ENCODE measurements at regions not wholly inside any gene's neighbourhood (a gene's known extent, or its start where the extent isn't known, plus 50 kb on each side); places are given as distances from the start of the nearest gene placed in this dataset.

DNA sequence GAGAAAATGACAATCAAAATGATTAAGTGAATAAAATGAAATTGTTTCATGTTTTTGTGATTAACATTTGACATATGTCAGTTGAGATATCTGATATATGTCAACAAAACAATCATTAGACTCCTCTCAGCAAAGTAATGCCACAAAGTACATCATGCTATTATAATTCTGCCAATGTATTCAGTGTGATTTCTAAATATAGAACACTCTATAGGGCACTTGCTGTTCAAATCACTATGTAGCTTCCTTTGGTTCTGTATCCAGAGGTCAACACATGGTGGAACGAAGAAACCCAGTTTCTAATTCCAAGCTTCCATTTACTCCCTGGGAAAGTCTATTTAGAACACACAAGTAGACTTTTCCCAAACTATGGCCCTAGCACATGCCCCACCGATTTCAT, 227.5 kb upstream of the FAM83B start:
- H2BK120ac ChIP-seq (ENCODE audit: low read depth, low read length, poor library complexity, severe bottlenecking): no peak overlapping the region
- H3K4me1 Mint-ChIP-seq: peaks cover 5 to 8% of the 10 kb centered on the region in 2 experiments
- H2AFZ ChIP-seq (ENCODE audit: low read length): no peak overlapping the region
- H3K79me2 ChIP-seq (ENCODE audit: insufficient read depth, low read length): no peaks in the 10 kb centered on the region
- H3K4me1 ChIP-seq (ENCODE audit: insufficient read depth, low read length): peaks cover 2% of the 10 kb centered on the region; the same call in 1 of the 2 replicates
- DNase-seq: no peak
- no peak overlapping the region for H3K4me3 Mint-ChIP-seq
- no peaks in the 10 kb centered on the region for H3K36me3 Mint-ChIP-seq (ENCODE audit: insufficient read depth in 1 of 3, low read depth in 3 of 3)
- H3K79me1 ChIP-seq (ENCODE audit: insufficient read depth, low read depth, low read length, poor library complexity, severe bottlenecking): no peaks in the 10 kb centered on the region
- H3K4ac ChIP-seq (ENCODE audit: low read depth, low read length): no peak overlapping the region
- WGBS (ENCODE audit: extremely low coverage, insufficient read length, low lambda C conversion rate): no CpG with 5 or more reads among the region's 2 CpGs
- no peak overlapping the region for H4K8ac ChIP-seq (replicated peaks; ENCODE audit: insufficient read length, low read depth, low read length)
- no peak overlapping the region for H3K9ac ChIP-seq (ENCODE audit: extremely low read depth, insufficient read length, low read length)
- no peaks in the 10 kb centered on the region for H3K9me3 ChIP-seq (ENCODE audit: control insufficient read depth, low read depth, low read length)
- H2BK20ac ChIP-seq (ENCODE audit: low read depth, low read length, poor library complexity, severe bottlenecking): no peak overlapping the region
- no peaks in the 10 kb centered on the region for H3K27me3 Mint-ChIP-seq (ENCODE audit: low read depth)
- H3K23me2 ChIP-seq (ENCODE audit: insufficient read length, low read depth, low read length, poor library complexity, severe bottlenecking): no peaks in the 10 kb centered on the region
- H3K56ac ChIP-seq (ENCODE audit: insufficient read length, low read depth, low read length): no peak overlapping the region
- H2AK5ac ChIP-seq (ENCODE audit: insufficient read length, low read length): no peak overlapping the region
- H3K27me3 ChIP-seq (ENCODE audit: insufficient read depth, low read length): no peaks in the 10 kb centered on the region
- no peak overlapping the region for H3K23ac ChIP-seq (ENCODE audit: insufficient read length, low read depth, low read length)
- H4K5ac ChIP-seq (ENCODE audit: insufficient read length, low read depth, low read length): no peak overlapping the region
- H3K18ac ChIP-seq (ENCODE audit: insufficient read length, low read depth, low read length): no peak overlapping the region
- TF ChIP-seq, protein P1, sequence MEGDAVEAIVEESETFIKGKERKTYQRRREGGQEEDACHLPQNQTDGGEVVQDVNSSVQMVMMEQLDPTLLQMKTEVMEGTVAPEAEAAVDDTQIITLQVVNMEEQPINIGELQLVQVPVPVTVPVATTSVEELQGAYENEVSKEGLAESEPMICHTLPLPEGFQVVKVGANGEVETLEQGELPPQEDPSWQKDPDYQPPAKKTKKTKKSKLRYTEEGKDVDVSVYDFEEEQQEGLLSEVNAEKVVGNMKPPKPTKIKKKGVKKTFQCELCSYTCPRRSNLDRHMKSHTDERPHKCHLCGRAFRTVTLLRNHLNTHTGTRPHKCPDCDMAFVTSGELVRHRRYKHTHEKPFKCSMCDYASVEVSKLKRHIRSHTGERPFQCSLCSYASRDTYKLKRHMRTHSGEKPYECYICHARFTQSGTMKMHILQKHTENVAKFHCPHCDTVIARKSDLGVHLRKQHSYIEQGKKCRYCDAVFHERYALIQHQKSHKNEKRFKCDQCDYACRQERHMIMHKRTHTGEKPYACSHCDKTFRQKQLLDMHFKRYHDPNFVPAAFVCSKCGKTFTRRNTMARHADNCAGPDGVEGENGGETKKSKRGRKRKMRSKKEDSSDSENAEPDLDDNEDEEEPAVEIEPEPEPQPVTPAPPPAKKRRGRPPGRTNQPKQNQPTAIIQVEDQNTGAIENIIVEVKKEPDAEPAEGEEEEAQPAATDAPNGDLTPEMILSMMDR (conservative IDR thresholded peaks at IDR 0.05): no peak
- H2BK5ac ChIP-seq (ENCODE audit: insufficient read length, low read length): no peak overlapping the region
- H2BK12ac ChIP-seq (ENCODE audit: insufficient read length, low read depth, low read length): no peak overlapping the region
- no peak overlapping the region for H4K91ac ChIP-seq (ENCODE audit: insufficient read length, low read depth, low read length)
- H3K27ac ChIP-seq (ENCODE audit: insufficient read length, low read depth, low read length): no peak overlapping the region
- no peaks in the 10 kb centered on the region for H4K20me1 ChIP-seq (ENCODE audit: control insufficient read depth, insufficient read depth, insufficient read length)
- H3T11ph ChIP-seq (ENCODE audit: low read length): no peak overlapping the region
- no peak overlapping the region for H3K14ac ChIP-seq (ENCODE audit: insufficient read depth, low read length)
- H3K27ac Mint-ChIP-seq: no peak overlapping the region
- no peak overlapping the region for H2BK15ac ChIP-seq (ENCODE audit: low read depth, low read length)
- H3K4me2 ChIP-seq (ENCODE audit: insufficient read depth, insufficient read length, low read length): no peak overlapping the region
- no peaks in the 10 kb centered on the region for H3K9me3 Mint-ChIP-seq

Measured in H9 (cell line).